Spinal cord (tissue), 9 donors: ENCODE measurements at regions not wholly inside any gene's neighbourhood (a gene's known extent, or its start where the extent isn't known, plus 50 kb on each side); places are given as distances from the start of the nearest gene placed in this dataset.

Source experiments
- DNase-seq, 6 donors: peaks; one replicate each; pipeline versions ENCODE4 v3.0.0 to v3.0.0-alpha.2; 2013 to 2015; ENCODE audit warnings: low spot score in 6 of 6, low read depth in 4 of 6
- H3K27ac ChIP-seq: one replicate; pipeline ENCODE4 v1.5.1; 2013; ENCODE audit warnings: low read depth, low read length, control low read depth
- H3K27me3 ChIP-seq: one replicate; pipeline ENCODE4 v1.6.1; 2013; ENCODE audit warnings: low read length; ENCODE audit not compliant: control insufficient read depth, insufficient read depth
- H3K36me3 ChIP-seq: one replicate; pipeline ENCODE4 v1.6.1; 2013; ENCODE audit warnings: low read length; ENCODE audit not compliant: control insufficient read depth, insufficient read depth
- H3K4me1 ChIP-seq: one replicate; pipeline ENCODE4 v1.6.1; 2013; ENCODE audit warnings: low read length; ENCODE audit not compliant: control insufficient read depth, insufficient read depth
- H3K4me3 ChIP-seq: one replicate; pipeline ENCODE4 v1.5.1; 2013; ENCODE audit warnings: low read depth, low read length, control low read depth
- H3K9me3 ChIP-seq: one replicate; pipeline ENCODE4 v1.6.1; 2013; ENCODE audit warnings: low read length; ENCODE audit not compliant: control insufficient read depth, insufficient read depth
- WGBS: methylation state at CpG from one replicate; pipeline ENCODE4 v1.1.5; 2013; ENCODE audit warnings: missing lambda C conversion rate; ENCODE audit not compliant: insufficient coverage; 5-methylcytosine and 5-hydroxymethylcytosine counted together
- donor health status: healthy.

GRCh38 chr1:217190359-217190758 lies 440.5 kb downstream of the GPATCH2 start:
- Histone ChIP-seq H3K4me3 (no peak overlapping the region), H3K4me1 (no peaks in the 10 kb centered on the region), H3K36me3 (no peaks in the 10 kb centered on the region), H3K27me3 (no peaks in the 10 kb centered on the region), H3K9me3 (no peaks in the 10 kb centered on the region), H3K27ac (no peak overlapping the region)
- no CpG with 5 or more reads among the region's 3 CpGs for WGBS
- DNase-seq, result no peak

- DNase-seq, result no peak
- WGBS, result no CpG with 5 or more reads among the region's 1 CpG
- H3K27me3 ChIP-seq, result no peaks in the 10 kb centered on the region
- H3K4me1 ChIP-seq, result no peaks in the 10 kb centered on the region
- no peaks in the 10 kb centered on the region for H3K9me3 ChIP-seq
- no peak overlapping the region for H3K27ac ChIP-seq
- H3K4me3 ChIP-seq, result no peak overlapping the region
- no peaks in the 10 kb centered on the region for H3K36me3 ChIP-seq
Measured at GRCh38 chr1:217189362-217189761, 441.5 kb downstream of the GPATCH2 start.

- WGBS, result 60% methylated on average over 1 of the region's 7 CpGs
- Histone ChIP-seq H3K9me3 (no peaks in the 10 kb centered on the region), H3K4me1 (no peaks in the 10 kb centered on the region), H3K27ac (no peak overlapping the region), H3K36me3 (no peaks in the 10 kb centered on the region), H3K27me3 (no peaks in the 10 kb centered on the region), H3K4me3 (no peak overlapping the region)
- peak in 4 of 6 donors; percentile 15 to 84 (median 51) for DNase-seq
Measured at GRCh38 chr1:217188280-217189237, 442.3 kb downstream of the GPATCH2 start.

DNA sequence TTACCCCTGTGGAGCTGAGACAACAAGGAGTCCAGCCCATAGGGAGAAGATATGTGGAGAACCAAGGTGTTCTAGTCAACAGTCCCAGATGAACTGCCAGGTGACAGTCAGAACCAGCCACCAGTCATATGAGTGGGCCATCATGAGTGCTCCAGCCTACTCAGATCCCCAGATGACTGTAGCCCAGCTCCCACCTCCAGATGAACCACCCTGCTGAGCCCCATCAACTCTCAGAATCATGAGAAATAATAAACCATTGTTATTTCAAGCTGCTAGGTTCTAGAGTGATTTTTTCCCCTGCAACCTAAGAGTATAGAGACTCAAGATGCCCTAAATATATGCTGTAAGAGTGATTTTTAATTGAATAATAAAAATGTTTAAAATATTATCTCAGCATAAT lies 444.2 kb downstream of the GPATCH2 start:
- Histone ChIP-seq H3K27ac (no peak overlapping the region), H3K27me3 (no peaks in the 10 kb centered on the region), H3K4me3 (no peak overlapping the region), H3K36me3 (no peaks in the 10 kb centered on the region), H3K9me3 (no peaks in the 10 kb centered on the region), H3K4me1 (no peaks in the 10 kb centered on the region)
- DNase-seq, result no peak

GRCh38 chr1:217184854-217185253 lies 446.0 kb downstream of the GPATCH2 start:
- Histone ChIP-seq H3K36me3 (no peaks in the 10 kb centered on the region), H3K27ac (no peak overlapping the region), H3K9me3 (no peaks in the 10 kb centered on the region), H3K4me1 (no peaks in the 10 kb centered on the region), H3K4me3 (no peak overlapping the region), H3K27me3 (no peaks in the 10 kb centered on the region)
- DNase-seq, result peak in 4 of 6 donors; percentile 18 to 74 (median 19)
- 35% methylated on average over 2 of the region's 2 CpGs for WGBS

- H3K27me3 ChIP-seq, result no peaks in the 10 kb centered on the region
- no peaks in the 10 kb centered on the region for H3K9me3 ChIP-seq
- no peak overlapping the region for H3K4me3 ChIP-seq
- 100% methylated on average over 2 of the region's 6 CpGs for WGBS
- no peak for DNase-seq
- H3K36me3 ChIP-seq, result no peaks in the 10 kb centered on the region
- no peak overlapping the region for H3K27ac ChIP-seq
- no peaks in the 10 kb centered on the region for H3K4me1 ChIP-seq
Measured at GRCh38 chr1:217182992-217183391, 447.9 kb downstream of the GPATCH2 start.

DNA sequence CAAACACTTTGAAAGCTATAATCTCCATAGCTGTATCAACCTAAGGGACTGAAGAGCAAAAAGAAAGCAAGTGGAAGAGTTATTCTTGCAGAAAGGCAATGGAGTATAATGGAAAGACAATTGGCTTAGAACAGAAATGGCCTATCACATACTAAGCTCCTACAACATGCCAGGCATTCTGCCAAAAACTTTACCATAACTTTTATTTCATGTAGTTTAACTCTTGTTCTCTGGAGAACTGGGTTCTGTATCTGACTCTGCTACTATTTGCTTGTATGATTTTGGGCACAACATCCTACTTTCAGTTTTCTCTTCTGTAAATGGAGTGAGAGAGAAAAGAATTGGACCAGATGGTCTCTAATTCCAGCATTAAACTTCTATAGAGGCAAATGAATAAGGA lies 449.1 kb downstream of the GPATCH2 start:
- Histone ChIP-seq H3K4me1 (no peaks in the 10 kb centered on the region), H3K9me3 (no peaks in the 10 kb centered on the region), H3K36me3 (no peaks in the 10 kb centered on the region), H3K4me3 (no peak overlapping the region), H3K27ac (no peak overlapping the region), H3K27me3 (no peaks in the 10 kb centered on the region)
- DNase-seq, result no peak

DNA sequence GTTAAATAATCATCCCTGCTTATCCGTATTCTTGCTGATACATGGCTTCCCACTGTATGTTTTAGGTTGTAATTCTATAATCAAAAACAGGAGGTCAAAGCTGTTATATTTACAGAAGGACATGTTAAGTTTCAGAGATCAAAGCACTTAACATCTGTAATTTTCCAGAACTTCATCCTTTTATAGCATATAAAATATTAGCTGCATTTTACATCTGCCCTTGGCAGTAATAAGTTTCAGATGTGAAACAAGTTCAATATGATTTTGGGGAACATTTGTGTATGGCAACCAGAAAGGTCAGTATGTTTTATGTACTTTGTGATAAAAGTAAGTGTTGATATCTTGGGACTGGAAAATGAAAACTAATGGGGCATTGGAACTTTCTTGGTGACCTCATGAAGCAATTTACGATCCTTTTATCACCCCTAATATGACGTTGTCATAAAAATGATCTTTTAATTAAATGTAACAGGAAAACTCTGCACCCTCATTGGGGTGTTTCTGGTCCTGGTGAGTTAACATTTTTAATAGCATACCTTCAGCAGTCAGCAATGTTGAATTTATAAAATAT lies 449.6 kb downstream of the GPATCH2 start:
- DNase-seq, result no peak
- Histone ChIP-seq H3K36me3 (no peaks in the 10 kb centered on the region), H3K27me3 (no peaks in the 10 kb centered on the region), H3K4me3 (no peak overlapping the region), H3K9me3 (no peaks in the 10 kb centered on the region), H3K27ac (no peak overlapping the region), H3K4me1 (no peaks in the 10 kb centered on the region)
- no CpG with 5 or more reads among the region's 3 CpGs for WGBS

GRCh38 chr1:217180443-217180842 lies 450.4 kb downstream of the GPATCH2 start:
- Histone ChIP-seq H3K27ac (no peak overlapping the region), H3K27me3 (no peaks in the 10 kb centered on the region), H3K9me3 (no peaks in the 10 kb centered on the region), H3K36me3 (no peaks in the 10 kb centered on the region), H3K4me3 (no peak overlapping the region), H3K4me1 (no peaks in the 10 kb centered on the region)
- no peak for DNase-seq
- 67% methylated on average over 2 of the region's 4 CpGs for WGBS

GRCh38 chr1:217164403-217164802 lies 441.2 kb upstream of the ESRRG start:
- no peak for DNase-seq
- 100% methylated on average over 1 of the region's 4 CpGs for WGBS
- Histone ChIP-seq H3K4me1 (no peaks in the 10 kb centered on the region), H3K36me3 (no peaks in the 10 kb centered on the region), H3K9me3 (no peaks in the 10 kb centered on the region), H3K4me3 (no peak overlapping the region), H3K27ac (no peak overlapping the region), H3K27me3 (no peaks in the 10 kb centered on the region)
